ENCODE measurements at regions not wholly inside any gene's neighbourhood (a gene's known extent, or its start where the extent isn't known, plus 50 kb on each side); places are given as distances from the start of the nearest gene placed in this dataset.

DNA sequence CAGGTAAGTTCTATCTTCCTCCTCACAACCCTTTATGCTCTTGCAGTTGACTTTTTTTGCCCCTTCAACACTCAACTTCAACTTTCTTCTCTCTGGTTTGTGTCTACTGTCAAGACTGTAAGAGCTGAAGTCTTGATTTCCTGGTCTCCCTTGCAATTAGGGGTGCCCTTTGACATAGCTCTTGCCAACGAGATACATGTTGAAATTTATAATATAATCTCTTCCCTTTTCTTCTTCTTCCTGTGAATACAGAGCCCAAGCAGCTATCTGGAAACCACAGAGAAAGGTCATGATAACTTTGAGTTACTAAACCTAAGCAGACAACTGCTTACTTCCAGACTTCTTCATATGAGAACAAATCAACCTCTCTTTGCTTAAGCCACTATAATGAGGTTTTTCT lies 163.5 kb downstream of the MC4R start:
- Histone ChIP-seq H3K27me3 (ENCODE audit: control insufficient read depth in 5 of 5, insufficient read depth in 4 of 5, low read length in 5 of 5) (no peaks in the 10 kb centered on the region), H3K27ac (ENCODE audit: low read depth, low read length) (no peak overlapping the region), H3K4me1 (ENCODE audit: control insufficient read depth in 5 of 5, insufficient read depth in 5 of 5, low read length in 5 of 5) (no peaks in the 10 kb centered on the region), H3K9ac (ENCODE audit: low read length in 5 of 5) (no peak overlapping the region), H3K4me3 (ENCODE audit: low read depth in 1 of 5, low read length in 5 of 5) (no peak overlapping the region), H3K9me3 (ENCODE audit: control insufficient read depth in 5 of 5, low read length in 5 of 5) (no peaks in the 10 kb centered on the region), H3K36me3 (ENCODE audit: control insufficient read depth in 5 of 5, insufficient read depth in 5 of 5, low read length in 5 of 5) (no peaks in the 10 kb centered on the region)

DNA sequence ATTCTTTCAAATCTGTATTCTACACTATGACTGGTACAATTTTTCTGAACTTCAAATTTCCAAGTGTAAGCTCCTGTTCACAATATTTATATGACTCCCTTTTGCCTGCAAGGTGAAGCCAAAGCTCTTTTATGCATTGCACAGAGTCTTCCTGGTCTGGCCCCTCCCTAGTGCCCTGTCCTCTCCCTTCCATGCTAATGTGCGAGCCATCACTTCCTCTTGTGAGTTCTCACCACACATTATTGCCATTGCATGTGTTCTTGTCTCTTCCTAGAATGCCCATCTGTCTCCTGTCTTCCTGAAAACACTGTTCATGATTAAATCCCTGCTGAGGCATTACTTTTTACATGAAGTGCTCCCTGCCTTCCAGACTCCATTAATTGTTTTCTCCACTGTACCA lies 169.9 kb downstream of the MC4R start:
- H3K27ac ChIP-seq (ENCODE audit: low read depth, low read length): no peak overlapping the region
- no peaks in the 10 kb centered on the region for H3K4me1 ChIP-seq (ENCODE audit: control insufficient read depth in 5 of 5, insufficient read depth in 5 of 5, low read length in 5 of 5)
- peaks cover 0 to 2% (median 0%) of the 10 kb centered on the region in 5 donors for H3K9me3 ChIP-seq (ENCODE audit: control insufficient read depth in 5 of 5, low read length in 5 of 5)
- peaks cover 0 to 3% (median 0%) of the 10 kb centered on the region in 5 donors for H3K27me3 ChIP-seq (ENCODE audit: control insufficient read depth in 5 of 5, insufficient read depth in 4 of 5, low read length in 5 of 5)
- H3K9ac ChIP-seq (ENCODE audit: low read length in 5 of 5): no peak overlapping the region
- H3K4me3 ChIP-seq (ENCODE audit: low read depth in 1 of 5, low read length in 5 of 5): no peak overlapping the region
- H3K36me3 ChIP-seq (ENCODE audit: control insufficient read depth in 5 of 5, insufficient read depth in 5 of 5, low read length in 5 of 5): no peaks in the 10 kb centered on the region

- Histone ChIP-seq H3K27ac (ENCODE audit: low read depth, low read length) (no peak overlapping the region), H3K4me3 (ENCODE audit: low read depth in 1 of 5, low read length in 5 of 5) (no peak overlapping the region), H3K4me1 (ENCODE audit: control insufficient read depth in 5 of 5, insufficient read depth in 5 of 5, low read length in 5 of 5) (no peaks in the 10 kb centered on the region), H3K9ac (ENCODE audit: low read length in 5 of 5) (no peak overlapping the region), H3K27me3 (ENCODE audit: control insufficient read depth in 5 of 5, insufficient read depth in 4 of 5, low read length in 5 of 5) (peaks cover 0 to 3% (median 0%) of the 10 kb centered on the region in 5 donors), H3K9me3 (ENCODE audit: control insufficient read depth in 5 of 5, low read length in 5 of 5) (peaks cover 0 to 2% (median 0%) of the 10 kb centered on the region in 5 donors), H3K36me3 (ENCODE audit: control insufficient read depth in 5 of 5, insufficient read depth in 5 of 5, low read length in 5 of 5) (no peaks in the 10 kb centered on the region)
Observed at GRCh38 chr18:60200558-60200957, 172.0 kb downstream of the MC4R start.

GRCh38 chr18:60199505-60199904 lies 173.1 kb downstream of the MC4R start:
- Histone ChIP-seq H3K4me1 (ENCODE audit: control insufficient read depth in 5 of 5, insufficient read depth in 5 of 5, low read length in 5 of 5) (no peaks in the 10 kb centered on the region), H3K9me3 (ENCODE audit: control insufficient read depth in 5 of 5, low read length in 5 of 5) (peaks cover 0 to 2% (median 0%) of the 10 kb centered on the region in 5 donors), H3K4me3 (ENCODE audit: low read depth in 1 of 5, low read length in 5 of 5) (no peak overlapping the region), H3K9ac (ENCODE audit: low read length in 5 of 5) (no peak overlapping the region), H3K27me3 (ENCODE audit: control insufficient read depth in 5 of 5, insufficient read depth in 4 of 5, low read length in 5 of 5) (peaks cover 0 to 3% (median 0%) of the 10 kb centered on the region in 5 donors), H3K36me3 (ENCODE audit: control insufficient read depth in 5 of 5, insufficient read depth in 5 of 5, low read length in 5 of 5) (no peaks in the 10 kb centered on the region), H3K27ac (ENCODE audit: low read depth, low read length) (no peak overlapping the region)

- Histone ChIP-seq H3K9me3 (ENCODE audit: control insufficient read depth in 5 of 5, low read length in 5 of 5) (peaks cover 0 to 2% (median 0%) of the 10 kb centered on the region in 5 donors), H3K27ac (ENCODE audit: low read depth, low read length) (no peak overlapping the region), H3K9ac (ENCODE audit: low read length in 5 of 5) (no peak overlapping the region), H3K4me1 (ENCODE audit: control insufficient read depth in 5 of 5, insufficient read depth in 5 of 5, low read length in 5 of 5) (no peaks in the 10 kb centered on the region), H3K36me3 (ENCODE audit: control insufficient read depth in 5 of 5, insufficient read depth in 5 of 5, low read length in 5 of 5) (no peaks in the 10 kb centered on the region), H3K27me3 (ENCODE audit: control insufficient read depth in 5 of 5, insufficient read depth in 4 of 5, low read length in 5 of 5) (peaks cover 0 to 3% (median 0%) of the 10 kb centered on the region in 5 donors), H3K4me3 (ENCODE audit: low read depth in 1 of 5, low read length in 5 of 5) (no peak overlapping the region)
Observed at GRCh38 chr18:60197671-60198462, 174.7 kb downstream of the MC4R start.

- no peak overlapping the region for H3K9ac ChIP-seq (ENCODE audit: low read length in 5 of 5)
- peaks cover 0 to 3% (median 0%) of the 10 kb centered on the region in 5 donors for H3K27me3 ChIP-seq (ENCODE audit: control insufficient read depth in 5 of 5, insufficient read depth in 4 of 5, low read length in 5 of 5)
- peaks cover 0 to 2% (median 0%) of the 10 kb centered on the region in 5 donors for H3K9me3 ChIP-seq (ENCODE audit: control insufficient read depth in 5 of 5, low read length in 5 of 5)
- no peaks in the 10 kb centered on the region for H3K4me1 ChIP-seq (ENCODE audit: control insufficient read depth in 5 of 5, insufficient read depth in 5 of 5, low read length in 5 of 5)
- H3K27ac ChIP-seq (ENCODE audit: low read depth, low read length): no peak overlapping the region
- no peak overlapping the region for H3K4me3 ChIP-seq (ENCODE audit: low read depth in 1 of 5, low read length in 5 of 5)
- no peaks in the 10 kb centered on the region for H3K36me3 ChIP-seq (ENCODE audit: control insufficient read depth in 5 of 5, insufficient read depth in 5 of 5, low read length in 5 of 5)
Observed at GRCh38 chr18:60196836-60197606, 175.6 kb downstream of the MC4R start.

DNA sequence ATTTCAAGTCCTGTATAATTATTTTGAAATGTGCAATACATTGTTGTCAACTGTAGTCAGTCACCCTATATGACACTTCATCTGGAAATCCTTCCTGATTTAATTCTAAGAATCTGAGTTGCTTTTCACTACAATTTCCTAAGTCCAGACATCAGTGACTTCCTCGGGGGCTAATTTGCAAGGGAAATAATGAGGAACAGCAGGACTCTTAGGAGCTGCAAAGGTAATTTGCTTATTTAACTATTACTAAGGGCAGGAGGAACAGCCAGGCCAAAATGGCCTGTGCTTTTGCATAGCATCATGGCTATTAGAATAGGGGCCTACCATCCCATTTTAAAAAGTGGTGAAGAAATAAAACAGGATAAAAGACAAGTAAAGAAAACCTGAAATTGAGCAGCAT lies 178.8 kb downstream of the MC4R start:
- Histone ChIP-seq H3K36me3 (ENCODE audit: control insufficient read depth in 5 of 5, insufficient read depth in 5 of 5, low read length in 5 of 5) (no peaks in the 10 kb centered on the region), H3K27me3 (ENCODE audit: control insufficient read depth in 5 of 5, insufficient read depth in 4 of 5, low read length in 5 of 5) (peaks cover 0 to 4% (median 0%) of the 10 kb centered on the region in 5 donors), H3K27ac (ENCODE audit: low read depth, low read length) (no peak overlapping the region), H3K9ac (ENCODE audit: low read length in 5 of 5) (no peak overlapping the region), H3K4me3 (ENCODE audit: low read depth in 1 of 5, low read length in 5 of 5) (no peak overlapping the region), H3K4me1 (ENCODE audit: control insufficient read depth in 5 of 5, insufficient read depth in 5 of 5, low read length in 5 of 5) (peaks cover 3 to 9% (median 8%) of the 10 kb centered on the region in 5 donors), H3K9me3 (ENCODE audit: control insufficient read depth in 5 of 5, low read length in 5 of 5) (no peaks in the 10 kb centered on the region)

DNA sequence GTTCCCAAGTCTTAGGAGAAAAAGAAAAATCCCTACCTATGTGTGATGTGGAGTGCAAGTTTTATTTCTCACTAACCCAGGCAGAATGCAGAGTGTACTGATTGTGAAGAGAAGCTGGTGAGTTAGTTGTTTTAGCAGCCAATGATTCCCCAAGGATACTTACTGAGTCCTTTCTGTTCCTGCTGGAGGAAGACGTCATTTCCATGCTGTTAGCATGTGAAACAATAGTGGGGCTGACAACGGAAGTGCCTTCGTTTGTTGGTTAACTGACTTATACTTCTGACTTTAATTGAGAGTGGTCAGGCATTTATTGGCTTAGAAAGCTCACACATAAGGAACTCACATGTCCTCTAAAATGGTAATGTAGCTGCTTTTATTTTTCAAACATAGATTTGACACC lies 180.6 kb downstream of the MC4R start:
- peaks cover 0 to 4% (median 0%) of the 10 kb centered on the region in 5 donors for H3K27me3 ChIP-seq (ENCODE audit: control insufficient read depth in 5 of 5, insufficient read depth in 4 of 5, low read length in 5 of 5)
- no peak overlapping the region for H3K27ac ChIP-seq (ENCODE audit: low read depth, low read length)
- H3K4me3 ChIP-seq (ENCODE audit: low read depth in 1 of 5, low read length in 5 of 5): no peak overlapping the region
- no peak overlapping the region for H3K9ac ChIP-seq (ENCODE audit: low read length in 5 of 5)
- no peaks in the 10 kb centered on the region for H3K9me3 ChIP-seq (ENCODE audit: control insufficient read depth in 5 of 5, low read length in 5 of 5)
- no peaks in the 10 kb centered on the region for H3K36me3 ChIP-seq (ENCODE audit: control insufficient read depth in 5 of 5, insufficient read depth in 5 of 5, low read length in 5 of 5)
- peaks cover 3 to 17% (median 12%) of the 10 kb centered on the region in 5 donors for H3K4me1 ChIP-seq (ENCODE audit: control insufficient read depth in 5 of 5, insufficient read depth in 5 of 5, low read length in 5 of 5)

DNA sequence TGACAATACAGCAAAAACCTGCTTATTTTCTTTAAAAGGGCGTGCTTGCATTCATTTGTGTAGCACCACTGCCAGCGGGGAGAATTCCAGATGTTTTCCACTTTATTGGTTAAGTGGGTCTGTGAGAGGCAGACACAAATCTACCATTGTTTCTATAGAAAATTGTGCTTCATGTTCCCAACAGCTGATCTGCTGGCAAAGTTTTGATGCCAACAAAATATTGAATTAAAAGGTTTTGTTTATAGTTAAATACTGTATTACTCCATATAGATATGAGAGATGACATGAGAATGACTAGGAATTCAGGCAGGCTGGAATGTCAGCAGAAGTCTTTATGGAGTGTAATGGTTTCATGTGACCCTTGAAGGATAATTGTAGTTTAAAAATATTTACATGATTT lies 182.7 kb downstream of the MC4R start:
- no peaks in the 10 kb centered on the region for H3K9me3 ChIP-seq (ENCODE audit: control insufficient read depth in 5 of 5, low read length in 5 of 5)
- no peak overlapping the region for H3K9ac ChIP-seq (ENCODE audit: low read length in 5 of 5)
- H3K27me3 ChIP-seq (ENCODE audit: control insufficient read depth in 5 of 5, insufficient read depth in 4 of 5, low read length in 5 of 5): peaks cover 0 to 4% (median 0%) of the 10 kb centered on the region in 5 donors
- H3K4me3 ChIP-seq (ENCODE audit: low read depth in 1 of 5, low read length in 5 of 5): no peak overlapping the region
- H3K4me1 ChIP-seq (ENCODE audit: control insufficient read depth in 5 of 5, insufficient read depth in 5 of 5, low read length in 5 of 5): peaks cover 3 to 17% (median 12%) of the 10 kb centered on the region in 5 donors
- no peak overlapping the region for H3K27ac ChIP-seq (ENCODE audit: low read depth, low read length)
- H3K36me3 ChIP-seq (ENCODE audit: control insufficient read depth in 5 of 5, insufficient read depth in 5 of 5, low read length in 5 of 5): no peaks in the 10 kb centered on the region

DNA sequence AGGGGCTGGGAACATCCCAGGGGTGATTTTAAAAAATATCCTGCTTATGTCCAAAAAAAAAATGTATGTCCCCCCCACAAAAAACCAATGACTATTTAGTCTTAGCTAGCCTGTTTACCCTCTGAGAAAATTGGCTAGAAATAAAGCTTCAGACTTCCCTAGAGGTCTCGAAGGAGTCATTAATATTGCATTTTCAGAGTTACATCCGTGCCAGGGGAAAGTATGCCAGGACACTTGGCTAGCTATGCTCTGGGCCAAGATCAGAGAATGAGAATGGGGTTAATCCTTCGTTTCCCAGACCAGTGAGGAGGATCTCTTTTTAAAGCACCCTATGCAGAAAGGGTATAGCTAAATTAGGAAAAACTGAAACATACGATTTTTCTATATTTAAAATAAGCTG lies 183.6 kb downstream of the MC4R start:
- Histone ChIP-seq H3K4me1 (ENCODE audit: control insufficient read depth in 5 of 5, insufficient read depth in 5 of 5, low read length in 5 of 5) (peaks cover 3 to 17% (median 12%) of the 10 kb centered on the region in 5 donors), H3K27me3 (ENCODE audit: control insufficient read depth in 5 of 5, insufficient read depth in 4 of 5, low read length in 5 of 5) (peaks cover 0 to 4% (median 2%) of the 10 kb centered on the region in 5 donors), H3K36me3 (ENCODE audit: control insufficient read depth in 5 of 5, insufficient read depth in 5 of 5, low read length in 5 of 5) (no peaks in the 10 kb centered on the region), H3K9ac (ENCODE audit: low read length in 5 of 5) (no peak overlapping the region), H3K9me3 (ENCODE audit: control insufficient read depth in 5 of 5, low read length in 5 of 5) (no peaks in the 10 kb centered on the region), H3K27ac (ENCODE audit: low read depth, low read length) (no peak overlapping the region), H3K4me3 (ENCODE audit: low read depth in 1 of 5, low read length in 5 of 5) (no peak overlapping the region)
